T-helper 22 cell (primary cell): ENCODE measurements at regions not wholly inside any gene's neighbourhood (a gene's known extent, or its start where the extent isn't known, plus 50 kb on each side); places are given as distances from the start of the nearest gene placed in this dataset.
"Not testable (repeated sequence)": the region's sequence is repeated elsewhere in the genome, so short reads cannot be mapped to it uniquely, and the experiment has no call there.

Source experiments
- DNase-seq: peaks from one replicate; pipeline ENCODE4 v3.0.0-alpha.2; 2020; ENCODE audit warnings: low read depth

GRCh38 chr2:196279541-196279940 lies 108.2 kb upstream of the STK17B start:
- no peak for DNase-seq

GRCh38 chr2:196284144-196284844 lies 112.9 kb upstream of the STK17B start:
- no peak for DNase-seq

- DNase-seq: no peak
These were observed 113.6 kb upstream of the STK17B start for GRCh38 chr2:196284866-196285557.

DNA sequence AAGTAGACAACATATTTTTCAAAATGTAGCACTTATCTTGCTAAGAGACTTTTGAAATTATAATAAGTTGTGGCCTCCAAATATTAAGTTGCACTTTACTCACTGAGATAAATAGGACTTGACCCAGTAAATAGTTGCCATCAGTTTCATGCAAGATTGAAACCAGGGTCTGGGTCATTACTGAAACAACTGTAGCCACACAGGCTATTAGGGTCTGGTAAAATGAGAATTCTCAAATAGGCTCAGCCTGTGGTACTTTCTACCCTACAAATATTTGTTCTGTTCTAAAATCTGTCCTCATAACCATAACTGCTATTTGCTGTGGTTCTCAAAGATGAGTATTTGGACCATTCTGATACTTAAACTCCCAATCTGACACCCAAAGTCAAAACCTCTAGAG lies 115.4 kb upstream of the STK17B start:
- no peak for DNase-seq

GRCh38 chr2:196287523-196287922 lies 116.1 kb upstream of the STK17B start:
- no peak for DNase-seq

GRCh38 chr2:196288006-196288538 lies 116.7 kb upstream of the STK17B start:
- no peak for DNase-seq

DNA sequence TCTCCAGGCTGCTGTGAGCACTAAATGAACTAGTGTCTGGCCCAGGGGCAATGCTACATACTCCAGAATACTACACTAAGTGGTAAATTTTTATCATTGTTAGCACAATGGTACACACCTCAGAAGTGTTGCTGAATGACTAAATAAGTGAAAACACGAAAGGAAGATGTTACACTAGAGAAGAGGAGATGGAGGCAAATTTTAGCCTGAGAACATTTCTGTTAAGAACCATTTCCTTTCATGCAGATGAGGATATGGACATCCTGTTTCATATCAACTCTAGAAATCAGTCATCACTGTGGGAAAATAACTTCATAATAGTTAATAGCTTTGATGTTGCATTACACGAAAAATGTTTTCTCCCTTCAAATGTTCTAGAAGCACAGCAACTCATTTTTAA lies 117.6 kb upstream of the STK17B start:
- no peak for DNase-seq

GRCh38 chr2:196290136-196290535 lies 118.8 kb upstream of the STK17B start:
- no peak for DNase-seq

- DNase-seq: no peak
These were observed 119.2 kb upstream of the STK17B start for GRCh38 chr2:196290569-196290968.

DNA sequence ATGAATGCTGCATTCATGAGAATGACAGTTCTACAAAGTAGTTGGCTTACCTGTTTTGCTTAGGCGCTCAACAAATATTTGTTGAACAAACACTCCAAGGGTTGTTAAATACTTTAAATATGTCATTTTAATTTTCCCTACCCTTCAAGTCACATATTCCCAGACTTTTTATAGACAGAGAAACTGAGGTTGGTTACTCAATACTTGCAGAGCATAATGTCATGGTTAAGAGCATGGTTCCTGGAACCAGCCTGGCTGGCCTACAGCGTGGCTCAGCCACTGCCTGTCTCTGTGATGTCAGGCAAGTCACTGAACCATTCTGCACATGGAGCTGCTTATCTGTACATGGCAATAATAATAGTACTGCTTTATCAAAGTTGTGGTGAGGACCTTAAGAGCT lies 120.0 kb upstream of the STK17B start:
- DNase-seq: no peak

GRCh38 chr2:196291873-196292800 lies 120.8 kb upstream of the STK17B start:
- no peak for DNase-seq

DNA sequence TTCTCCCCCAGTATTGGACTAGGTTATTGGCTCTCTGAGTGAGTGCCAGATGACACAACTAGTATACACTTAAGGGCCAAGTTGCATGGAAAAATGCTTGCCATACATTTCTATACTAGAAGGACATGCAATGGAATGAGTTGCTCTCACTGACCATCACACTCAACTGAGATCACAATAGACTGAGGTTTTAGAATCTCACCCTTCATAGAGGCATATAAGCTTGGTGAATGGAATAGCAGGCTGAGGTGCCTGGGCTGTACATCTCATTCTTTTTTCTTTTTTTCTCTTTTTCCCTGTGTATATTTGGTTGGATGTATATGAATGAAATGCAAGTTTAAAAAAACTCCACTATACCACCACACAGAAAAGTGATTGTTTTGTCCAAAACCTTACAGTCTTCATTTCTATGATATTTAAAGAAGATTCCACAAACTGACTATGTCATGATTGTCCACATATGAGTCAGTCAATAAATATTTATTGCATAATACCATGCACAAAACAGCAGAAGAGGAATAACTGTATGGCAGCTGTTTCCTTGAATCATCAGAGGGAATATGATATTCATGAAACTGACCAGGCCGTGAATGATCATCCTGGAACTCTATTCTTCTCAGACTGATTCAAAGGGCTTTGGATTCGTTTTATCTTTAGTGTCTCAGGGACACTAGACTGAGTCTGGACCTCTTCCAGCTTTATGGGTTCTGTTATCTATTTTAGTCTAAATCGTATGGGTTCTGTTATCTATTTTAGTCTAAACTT lies 122.6 kb upstream of the STK17B start:
- no peak for DNase-seq

GRCh38 chr2:196294516-196294909 lies 123.1 kb upstream of the STK17B start:
- DNase-seq: no peak

DNA sequence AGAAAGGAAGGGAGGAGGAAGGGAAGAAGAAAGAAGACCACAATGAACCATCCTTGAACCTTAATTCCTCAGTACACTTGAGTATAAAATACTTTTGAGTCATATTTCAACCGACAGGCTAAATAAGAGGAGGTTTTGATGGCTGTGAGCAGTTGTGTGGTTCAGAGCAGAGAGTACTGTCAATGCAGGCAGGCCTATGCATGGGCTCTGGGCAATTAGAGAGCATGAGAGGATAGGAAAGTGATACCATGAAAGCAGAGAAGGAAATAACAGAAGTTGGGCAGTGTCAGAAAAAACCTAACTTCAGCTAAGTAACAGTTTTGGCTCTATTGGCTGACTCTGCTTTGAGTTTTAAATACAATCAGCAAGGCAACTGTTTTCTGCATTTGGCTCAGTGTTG lies 123.6 kb upstream of the STK17B start:
- no peak for DNase-seq

GRCh38 chr2:196298106-196298723 lies 126.8 kb upstream of the STK17B start:
- DNase-seq: not testable (repeated sequence)

- no peak for DNase-seq
These were observed 136.5 kb upstream of the STK17B start for GRCh38 chr2:196307775-196308305.

GRCh38 chr2:196309691-196310090 lies 138.3 kb upstream of the STK17B start:
- DNase-seq: no peak

- DNase-seq: no peak
These were observed 142.8 kb upstream of the STK17B start for GRCh38 chr2:196314157-196314556.

GRCh38 chr2:196314780-196315179 lies 143.4 kb upstream of the STK17B start:
- no peak for DNase-seq

DNA sequence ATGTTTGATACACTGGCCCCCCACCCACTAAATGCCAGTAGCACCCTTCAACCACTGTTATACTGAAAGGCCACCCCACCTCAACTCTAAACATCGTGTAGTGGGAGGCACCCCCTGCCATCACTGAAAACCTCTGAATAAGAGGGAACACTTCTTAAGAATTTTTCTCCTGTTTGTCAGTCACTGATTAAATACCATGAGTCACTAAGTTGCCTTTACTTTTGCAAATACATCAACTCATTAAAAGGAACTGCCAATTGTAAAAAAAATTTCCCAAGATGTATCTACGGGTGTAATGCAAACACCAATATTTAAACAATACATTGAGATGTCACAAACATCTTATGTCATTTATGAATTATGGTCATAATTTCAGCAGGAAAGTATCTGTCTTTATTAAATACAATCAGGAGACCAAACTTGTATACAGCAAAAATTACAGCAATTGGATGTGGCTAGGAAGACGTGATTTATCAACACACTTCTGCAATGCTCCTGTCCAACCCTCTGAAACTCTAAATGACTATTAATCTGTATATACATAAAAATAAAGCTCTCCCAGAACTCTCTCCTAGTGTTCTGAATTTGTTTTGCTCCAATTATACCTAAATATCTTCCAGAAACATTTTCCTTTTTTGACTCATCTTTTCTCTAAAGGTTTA lies 144.1 kb upstream of the STK17B start:
- no peak for DNase-seq
